Spleen (tissue), 11 donors: ENCODE measurements at regions not wholly inside any gene's neighbourhood (a gene's known extent, or its start where the extent isn't known, plus 50 kb on each side); places are given as distances from the start of the nearest gene placed in this dataset.
"Not testable (repeated sequence)": the region's sequence is repeated elsewhere in the genome, so short reads cannot be mapped to it uniquely, and the experiment has no call there.

Experiments
- DNase-seq: peaks from one replicate; pipeline ENCODE4 v3.0.0-alpha.2; 2020
- H3K27ac ChIP-seq, 8 donors: fragments of 200-600 bp; sonication (generic) in 7 of 8; 1 replicate in 4 of 8; 2 replicates in 4 of 8; pipeline versions ENCODE4 v1.5.0 to v1.8.0; 2016 to 2021; ENCODE audit warnings: inconsistent platforms in 4 of 8, mild to moderate bottlenecking in 4 of 8, moderate library complexity in 1 of 8
- H3K27me3 ChIP-seq, 7 donors: fragments of 200-600 bp; sonication (generic) in 6 of 7; replicated peaks in 1 of 7; 1 replicate in 4 of 7; 2 replicates in 3 of 7; pipeline versions ENCODE4 v1.5.0 to v1.8.0; 2016 to 2021; ENCODE audit warnings: inconsistent platforms in 3 of 7, mild to moderate bottlenecking in 1 of 7
- H3K36me3 ChIP-seq, 6 donors: fragments of 200-600 bp; sonication (generic) in 5 of 6; 1 replicate in 4 of 6; 2 replicates in 2 of 6; pipeline versions ENCODE4 v1.5.0 to v1.8.0; 2016 to 2021; ENCODE audit warnings: inconsistent platforms in 2 of 6
- H3K4me1 ChIP-seq, 6 donors: fragments of 200-600 bp; sonication (generic) in 5 of 6; 1 replicate in 3 of 6; 2 replicates in 3 of 6; pipeline versions ENCODE4 v1.5.0 to v1.8.0; 2016 to 2021; ENCODE audit warnings: inconsistent platforms in 3 of 6
- H3K4me3 ChIP-seq, 8 donors: fragments of 200-600 bp; sonication (generic) in 7 of 8; 1 replicate in 4 of 8; 2 replicates in 4 of 8; pipeline versions ENCODE4 v1.5.0 to v1.8.0; 2016 to 2021; ENCODE audit warnings: inconsistent platforms in 4 of 8, mild to moderate bottlenecking in 4 of 8, moderate library complexity in 2 of 8
- H3K9me3 ChIP-seq, 8 donors: fragments of 200-600 bp; sonication (generic) in 7 of 8; 1 replicate in 4 of 8; 2 replicates in 4 of 8; pipeline versions ENCODE4 v1.5.0 to v1.8.0; 2016 to 2021; ENCODE audit warnings: inconsistent platforms in 4 of 8
- CTCF ChIP-seq, 11 experiments: fragments of 200-600 bp in 7 of 11; fragments of 450-650 bp in 4 of 11; sonication (generic) in 4 of 11; IDR thresholded peaks in 8 of 11; conservative IDR thresholded peaks in 3 of 11; 1 replicate in 7 of 11; 2 replicates in 4 of 11; pipeline versions ENCODE4 v1.4.0 to v1.8.0; 2016 to 2021; ENCODE audit warnings: antibody characterized with exemption in 11 of 11, inconsistent platforms in 4 of 11, mild to moderate bottlenecking in 1 of 11
- POLR2A ChIP-seq, 3 donors: fragments of 450-650 bp; IDR thresholded peaks; one replicate each; pipeline ENCODE4 v1.5.1; 2017; ENCODE audit warnings: antibody characterized with exemption in 3 of 3, mild to moderate bottlenecking in 1 of 3
- POLR2AphosphoS5 ChIP-seq, 3 donors: sonication (generic); formaldehyde crosslinking; IDR thresholded peaks; one replicate each; pipeline ENCODE4 v1.5.1; 2017; ENCODE audit warnings: antibody characterized with exemption in 3 of 3
- WGBS, 5 donors: extraction: QIAGEN DNeasy Blood & Tissue Kit in 3 of 5; methylation state at CpG; one replicate each; pipeline versions ENCODE4 v1.1.5 to v1.1.7; 2013 to 2018; 5-methylcytosine and 5-hydroxymethylcytosine counted together
- intact Hi-C: fragments of 100-400 bp; cut with DNase I; formaldehyde crosslinking; loops from one replicate; pipeline ENCODE4 v1.15.0; 2023; ENCODE audit warnings: low total_unique reads
- donor health status: healthy with polysubstance abuse.
- donor health status: DM: no; HTN: no; CAD: no; lungs with moderate emphysema.
- donor health status: DM: no; HTN: no; CAD: no.
- donor health status: Bipolar disorder and iron deficiency.
- donor health status: healthy.
- donor health status: DM: no; HTN: no; CAD: no.
- donor health status: DM: yes; HTN: yes; CAD: no.

- H3K27ac ChIP-seq: no peak overlapping the region
- no peak for TF ChIP-seq POLR2A (IDR thresholded peaks at IDR 0.05)
- no peak for TF ChIP-seq CTCF (IDR thresholded peaks at IDR 0.05 in 8 of 11, conservative IDR thresholded peaks at IDR 0.05 in 3 of 11)
- no peak for TF ChIP-seq POLR2AphosphoS5 (IDR thresholded peaks at IDR 0.05)
- H3K27me3 ChIP-seq: no peaks in the 10 kb centered on the region
- no peak overlapping the region for H3K4me3 ChIP-seq
- no peaks in the 10 kb centered on the region for H3K36me3 ChIP-seq
- DNase-seq: no peak
- intact Hi-C loops: no loop called here
- 59 to 78% (median 68%) methylated on average over 7 of the region's 7 CpGs for WGBS, 5 donors
- H3K9me3 ChIP-seq: peaks cover 0 to 6% (median 0%) of the 10 kb centered on the region in 8 donors
- no peaks in the 10 kb centered on the region for H3K4me1 ChIP-seq
Observed at GRCh38 chr1:238336531-238336930, 445.8 kb upstream of the ZP4 start.

- Histone ChIP-seq H3K4me1 (no peaks in the 10 kb centered on the region), H3K27me3 (no peaks in the 10 kb centered on the region), H3K27ac (no peak overlapping the region), H3K36me3 (no peaks in the 10 kb centered on the region), H3K4me3 (no peak overlapping the region), H3K9me3 (peaks cover 0 to 6% (median 0%) of the 10 kb centered on the region in 8 donors)
- no peak for TF ChIP-seq POLR2A (IDR thresholded peaks at IDR 0.05)
- intact Hi-C loops: no loop called here
- 85 to 97% (median 86%) methylated on average over 1 of the region's 1 CpG for WGBS, 5 donors
- DNase-seq: no peak
Observed at GRCh38 chr1:238334170-238334569, 443.4 kb upstream of the ZP4 start.

- Histone ChIP-seq H3K27ac (no peak overlapping the region), H3K9me3 (peaks cover 0 to 10% (median 0%) of the 10 kb centered on the region in 8 donors), H3K27me3 (no peaks in the 10 kb centered on the region), H3K4me3 (no peak overlapping the region), H3K4me1 (no peaks in the 10 kb centered on the region), H3K36me3 (no peaks in the 10 kb centered on the region)
- TF ChIP-seq CTCF (IDR thresholded peaks at IDR 0.05 in 8 of 11, conservative IDR thresholded peaks at IDR 0.05 in 3 of 11) (no peak), POLR2AphosphoS5 (IDR thresholded peaks at IDR 0.05) (no peak), POLR2A (IDR thresholded peaks at IDR 0.05) (no peak)
- no peak for DNase-seq
- intact Hi-C loops: no loop called here
Observed at GRCh38 chr1:238331557-238331956, 440.8 kb upstream of the ZP4 start.

GRCh38 chr1:238329671-238330070 lies 438.9 kb upstream of the ZP4 start:
- intact Hi-C loops: no loop called here
- H3K36me3 ChIP-seq: no peaks in the 10 kb centered on the region
- H3K9me3 ChIP-seq: peaks cover 0 to 10% (median 1%) of the 10 kb centered on the region in 8 donors
- H3K27ac ChIP-seq: no peak overlapping the region
- DNase-seq: no peak
- no peaks in the 10 kb centered on the region for H3K27me3 ChIP-seq
- no peaks in the 10 kb centered on the region for H3K4me1 ChIP-seq
- WGBS, 5 donors: 47 to 76% (median 53%) methylated on average over 1 of the region's 1 CpG
- H3K4me3 ChIP-seq: no peak overlapping the region
- TF ChIP-seq POLR2A (IDR thresholded peaks at IDR 0.05): no peak
- TF ChIP-seq CTCF (IDR thresholded peaks at IDR 0.05 in 8 of 11, conservative IDR thresholded peaks at IDR 0.05 in 3 of 11): no peak
- TF ChIP-seq POLR2AphosphoS5 (IDR thresholded peaks at IDR 0.05): no peak

- intact Hi-C loops, H3K27me3 ChIP-seq, H3K4me1 ChIP-seq, H3K4me3 ChIP-seq, DNase-seq, H3K27ac ChIP-seq, H3K9me3 ChIP-seq, H3K36me3 ChIP-seq: not testable (repeated sequence)
- 91 to 97% (median 94%) methylated on average over 22 of the region's 22 CpGs for WGBS, 5 donors
Observed at GRCh38 chr1:238327033-238327432, 436.3 kb upstream of the ZP4 start.

- DNase-seq, H3K27me3 ChIP-seq, H3K27ac ChIP-seq, H3K4me3 ChIP-seq, H3K9me3 ChIP-seq, H3K36me3 ChIP-seq, H3K4me1 ChIP-seq, intact Hi-C loops: not testable (repeated sequence)
- WGBS, 5 donors: 80 to 92% (median 88%) methylated on average over 9 of the region's 9 CpGs
Observed at GRCh38 chr1:238326479-238326878, 435.8 kb upstream of the ZP4 start.
